Cardiac fibroblast (primary cell): ENCODE measurements at regions not wholly inside any gene's neighbourhood (a gene's known extent, or its start where the extent isn't known, plus 50 kb on each side); places are given as distances from the start of the nearest gene placed in this dataset.

Experiments used
- DNase-seq, 2 donors: peaks; one replicate each; pipeline versions ENCODE4 v3.0.0 to v3.0.0-alpha.2; 2010; ENCODE audit warnings: low read depth in 2 of 2
- H3K4me3 ChIP-seq, 2 donors: replicated peaks in 1 of 2; 1 replicate in 1 of 2; 2 replicates in 1 of 2; pipeline ENCODE4 v1.5.1; 2011; ENCODE audit warnings: low read depth in 2 of 2, low read length in 2 of 2, mild to moderate bottlenecking in 2 of 2, moderate library complexity in 1 of 2
- CTCF ChIP-seq: IDR thresholded peaks from one replicate; pipeline ENCODE4 v1.5.1; 2011; ENCODE audit warnings: low read depth, mild to moderate bottlenecking, low read length, inconsistent platforms

- no peak overlapping the region for H3K4me3 ChIP-seq
- no peak for TF ChIP-seq CTCF
- no peak for DNase-seq
Measured at GRCh38 chr15:98164986-98165385, 204.5 kb downstream of the ARRDC4 start.

GRCh38 chr15:98167722-98168268 lies 207.3 kb downstream of the ARRDC4 start:
- DNase-seq = no peak
- no peak for TF ChIP-seq CTCF
- H3K4me3 ChIP-seq = no peak overlapping the region

GRCh38 chr15:98169551-98169950 lies 209.0 kb downstream of the ARRDC4 start:
- TF ChIP-seq CTCF = no peak
- DNase-seq = no peak
- H3K4me3 ChIP-seq = no peak overlapping the region

- no peak for DNase-seq
- H3K4me3 ChIP-seq = no peak overlapping the region
- TF ChIP-seq CTCF = no peak
Measured at GRCh38 chr15:98174286-98174685, 213.8 kb downstream of the ARRDC4 start.

- DNase-seq = no peak
- H3K4me3 ChIP-seq = no peak overlapping the region
- no peak for TF ChIP-seq CTCF
Measured at GRCh38 chr15:98174841-98175240, 214.3 kb downstream of the ARRDC4 start.

- TF ChIP-seq CTCF = peak; percentile 58
- no peak overlapping the region for H3K4me3 ChIP-seq
- peak; percentile 53 to 61 for DNase-seq
Measured at GRCh38 chr15:98177966-98178592, 217.6 kb downstream of the ARRDC4 start.

- TF ChIP-seq CTCF = no peak
- no peak for DNase-seq
- H3K4me3 ChIP-seq = no peak overlapping the region
Measured at GRCh38 chr15:98178861-98179260, 218.4 kb downstream of the ARRDC4 start.
